ENCODE measurements at regions not wholly inside any gene's neighbourhood (a gene's known extent, or its start where the extent isn't known, plus 50 kb on each side); places are given as distances from the start of the nearest gene placed in this dataset.

GRCh38 chr7:108875139-108875538 lies 305.5 kb downstream of the DNAJB9 start:
- TF ChIP-seq, protein P1, sequence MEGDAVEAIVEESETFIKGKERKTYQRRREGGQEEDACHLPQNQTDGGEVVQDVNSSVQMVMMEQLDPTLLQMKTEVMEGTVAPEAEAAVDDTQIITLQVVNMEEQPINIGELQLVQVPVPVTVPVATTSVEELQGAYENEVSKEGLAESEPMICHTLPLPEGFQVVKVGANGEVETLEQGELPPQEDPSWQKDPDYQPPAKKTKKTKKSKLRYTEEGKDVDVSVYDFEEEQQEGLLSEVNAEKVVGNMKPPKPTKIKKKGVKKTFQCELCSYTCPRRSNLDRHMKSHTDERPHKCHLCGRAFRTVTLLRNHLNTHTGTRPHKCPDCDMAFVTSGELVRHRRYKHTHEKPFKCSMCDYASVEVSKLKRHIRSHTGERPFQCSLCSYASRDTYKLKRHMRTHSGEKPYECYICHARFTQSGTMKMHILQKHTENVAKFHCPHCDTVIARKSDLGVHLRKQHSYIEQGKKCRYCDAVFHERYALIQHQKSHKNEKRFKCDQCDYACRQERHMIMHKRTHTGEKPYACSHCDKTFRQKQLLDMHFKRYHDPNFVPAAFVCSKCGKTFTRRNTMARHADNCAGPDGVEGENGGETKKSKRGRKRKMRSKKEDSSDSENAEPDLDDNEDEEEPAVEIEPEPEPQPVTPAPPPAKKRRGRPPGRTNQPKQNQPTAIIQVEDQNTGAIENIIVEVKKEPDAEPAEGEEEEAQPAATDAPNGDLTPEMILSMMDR (IDR thresholded peaks at IDR 0.05 in 4 of 5, conservative IDR thresholded peaks at IDR 0.05 in 1 of 5), result no peak
- TF ChIP-seq POLR2A (IDR thresholded peaks at IDR 0.05), result no peak
